H1 (cell line): ENCODE measurements at regions not wholly inside any gene's neighbourhood (a gene's known extent, or its start where the extent isn't known, plus 50 kb on each side); places are given as distances from the start of the nearest gene placed in this dataset.

Source experiments
- CHD7 ChIP-seq: fragments of 300-600 bp; sonication (generic); IDR thresholded peaks from 2 replicates; pipeline ENCODE4 v1.7.1; 2012; ENCODE audit warnings: low read length, moderate library complexity, mild to moderate bottlenecking, inconsistent platforms; ENCODE audit not compliant: insufficient replicate concordance
- CTBP2 ChIP-seq: IDR thresholded peaks from 2 replicates; pipeline ENCODE4 v1.7.0; 2011; ENCODE audit warnings: borderline replicate concordance, mild to moderate bottlenecking, moderate library complexity, mixed read lengths, low read length; ENCODE audit not compliant: insufficient read depth, insufficient read length
- EZH2 ChIP-seq: fragments of 200-600 bp; sonication (generic); IDR thresholded peaks from 2 replicates; pipeline ENCODE4 v1.7.1; 2012; ENCODE audit warnings: low read depth, mild to moderate bottlenecking, moderate library complexity, low read length, inconsistent platforms; ENCODE audit not compliant: severe bottlenecking
- KDM4A ChIP-seq: IDR thresholded peaks from one replicate; pipeline ENCODE4 v1.7.1; 2012; ENCODE audit warnings: low read depth, mild to moderate bottlenecking, moderate library complexity, low read length, inconsistent platforms; ENCODE audit not compliant: severe bottlenecking
- MAFK ChIP-seq: IDR thresholded peaks from 2 replicates; pipeline ENCODE4 v1.6.1; 2012; ENCODE audit warnings: low read depth, mild to moderate bottlenecking, improper control_type of control experiment, low read length
- POLR2AphosphoS5 ChIP-seq: IDR thresholded peaks from 2 replicates; pipeline ENCODE4 v1.6.1; 2011; ENCODE audit warnings: low read depth, low read length
- TBP ChIP-seq: IDR thresholded peaks from 2 replicates; pipeline ENCODE4 v1.6.1; 2011; ENCODE audit warnings: low read depth, low read length, improper control_type of control experiment
- TEAD4 ChIP-seq: IDR thresholded peaks from 2 replicates; pipeline ENCODE4 v1.6.1; 2012; ENCODE audit warnings: low read depth, low read length, inconsistent platforms, mixed read lengths
- ZNF274 ChIP-seq: IDR thresholded peaks from 2 replicates; pipeline ENCODE4 v1.7.0; 2012; ENCODE audit warnings: low read length, borderline replicate concordance; ENCODE audit errors: extremely low read depth

- TF ChIP-seq CHD7 (no peak), CTBP2 (no peak), POLR2AphosphoS5 (no peak), EZH2 (no peak), TEAD4 (no peak), KDM4A (no peak), TBP (no peak), ZNF274 (no peak), MAFK (no peak)
Observed at GRCh38 chr2:147577998-147578380, 266.8 kb upstream of the ACVR2A start (continued).
